Liver (tissue), 8 donors: ENCODE measurements at regions not wholly inside any gene's neighbourhood (a gene's known extent, or its start where the extent isn't known, plus 50 kb on each side); places are given as distances from the start of the nearest gene placed in this dataset.

Experiments
- DNase-seq: peaks from one replicate; pipeline ENCODE4 v3.0.0-alpha.2; 2017; ENCODE audit warnings: low spot score
- H3K27ac ChIP-seq, 2 donors: one replicate each; pipeline ENCODE4 v1.7.0; 2013; ENCODE audit warnings: inconsistent platforms in 2 of 2, low read length in 2 of 2, control low read depth in 1 of 2, low read depth in 1 of 2, mild to moderate bottlenecking in 1 of 2
- H3K27me3 ChIP-seq, 4 donors: one replicate each; pipeline versions ENCODE4 v1.6.1 to v1.7.0; 2013; ENCODE audit warnings: low read length in 3 of 4, inconsistent platforms in 1 of 4, mild to moderate bottlenecking in 1 of 4, moderate library complexity in 1 of 4; ENCODE audit not compliant: control insufficient read depth in 4 of 4, insufficient read depth in 4 of 4
- H3K36me3 ChIP-seq, 4 donors: one replicate each; pipeline versions ENCODE4 v1.6.1 to v1.7.0; 2013; ENCODE audit warnings: low read length in 3 of 4, mild to moderate bottlenecking in 3 of 4, low read depth in 1 of 4, moderate library complexity in 1 of 4; ENCODE audit not compliant: control insufficient read depth in 4 of 4, insufficient read depth in 3 of 4
- H3K4me1 ChIP-seq, 4 donors: one replicate each; pipeline versions ENCODE4 v1.6.1 to v1.7.0; 2013; ENCODE audit warnings: low read length in 3 of 4, mild to moderate bottlenecking in 3 of 4, moderate library complexity in 1 of 4; ENCODE audit not compliant: control insufficient read depth in 4 of 4, insufficient read depth in 4 of 4
- H3K4me3 ChIP-seq, 3 donors: one replicate each; pipeline versions ENCODE4 v1.6.1 to v1.7.0; 2013; ENCODE audit warnings: low read length in 3 of 3, control low read depth in 1 of 3, low read depth in 1 of 3, mild to moderate bottlenecking in 1 of 3
- H3K9ac ChIP-seq, 2 donors: one replicate each; pipeline ENCODE4 v1.7.0; 2013; ENCODE audit warnings: low read length in 2 of 2, mild to moderate bottlenecking in 2 of 2, moderate library complexity in 2 of 2, control low read depth in 1 of 2, low read depth in 1 of 2
- H3K9me3 ChIP-seq, 4 donors: one replicate each; pipeline versions ENCODE4 v1.6.1 to v1.7.0; 2013; ENCODE audit warnings: low read length in 3 of 4; ENCODE audit not compliant: control insufficient read depth in 4 of 4
- ATF3 ChIP-seq: IDR thresholded peaks from 2 replicates; pipeline ENCODE4 v1.6.1; 2016; ENCODE audit warnings: antibody characterized with exemption
- CTCF ChIP-seq: fragments of 150-350 bp; IDR thresholded peaks from 2 replicates; pipeline ENCODE4 v1.5.1; 2017; ENCODE audit warnings: improper control_type of control experiment, low read depth, low read length; ENCODE audit not compliant: missing input control
- EGR1 ChIP-seq, 2 donors: IDR thresholded peaks; 2 replicates each; pipeline ENCODE4 v1.6.1; 2016 to 2018; ENCODE audit warnings: antibody characterized with exemption in 2 of 2, low read depth in 2 of 2
- FOXA1 ChIP-seq: IDR thresholded peaks from 2 replicates; pipeline ENCODE4 v1.6.1; 2016; ENCODE audit warnings: antibody characterized with exemption
- FOXA2 ChIP-seq: IDR thresholded peaks from 2 replicates; pipeline ENCODE4 v1.6.1; 2016; ENCODE audit warnings: antibody characterized with exemption
- GABPA ChIP-seq, 2 donors: IDR thresholded peaks in 1 of 2; conservative IDR thresholded peaks in 1 of 2; 2 replicates each; pipeline ENCODE4 v1.6.1; 2016; ENCODE audit warnings: antibody characterized with exemption in 2 of 2, mild to moderate bottlenecking in 1 of 2, moderate library complexity in 1 of 2
- HNF4A ChIP-seq, 2 donors: conservative IDR thresholded peaks; 2 replicates each; pipeline ENCODE4 v1.6.1; 2016; ENCODE audit warnings: antibody characterized with exemption in 2 of 2, mild to moderate bottlenecking in 2 of 2
- HNF4G ChIP-seq: IDR thresholded peaks from 2 replicates; pipeline ENCODE4 v1.6.1; 2016; ENCODE audit warnings: antibody characterized with exemption
- JUND ChIP-seq, 2 donors: IDR thresholded peaks; 2 replicates each; pipeline ENCODE4 v1.6.1; 2016; ENCODE audit warnings: antibody characterized with exemption in 2 of 2
- MAX ChIP-seq: IDR thresholded peaks from 2 replicates; pipeline ENCODE4 v1.6.1; 2016; ENCODE audit warnings: antibody characterized with exemption
- NR2F2 ChIP-seq: IDR thresholded peaks from 2 replicates; pipeline ENCODE4 v1.6.1; 2016; ENCODE audit warnings: antibody characterized with exemption
- RAD21 ChIP-seq, 2 donors: IDR thresholded peaks; 2 replicates each; pipeline ENCODE4 v1.6.1; 2016; ENCODE audit warnings: antibody characterized with exemption in 2 of 2, mild to moderate bottlenecking in 2 of 2
- REST ChIP-seq: IDR thresholded peaks from 2 replicates; pipeline ENCODE4 v1.6.1; 2016; ENCODE audit warnings: antibody characterized with exemption, mild to moderate bottlenecking
- RXRA ChIP-seq, 2 donors: IDR thresholded peaks; 2 replicates each; pipeline ENCODE4 v1.6.1; 2017 to 2018; ENCODE audit warnings: antibody characterized with exemption in 2 of 2, mild to moderate bottlenecking in 1 of 2
- SP1 ChIP-seq: IDR thresholded peaks from 2 replicates; pipeline ENCODE4 v1.6.1; 2018; ENCODE audit warnings: antibody characterized with exemption, mild to moderate bottlenecking
- TAF1 ChIP-seq: conservative IDR thresholded peaks from 2 replicates; pipeline ENCODE4 v1.6.1; 2016; ENCODE audit warnings: antibody characterized with exemption, mild to moderate bottlenecking
- YY1 ChIP-seq: IDR thresholded peaks from 2 replicates; pipeline ENCODE4 v1.6.1; 2016; ENCODE audit warnings: antibody characterized with exemption, mild to moderate bottlenecking
- ZBTB33 ChIP-seq: IDR thresholded peaks from 2 replicates; pipeline ENCODE4 v1.6.1; 2016; ENCODE audit warnings: antibody characterized with exemption
- WGBS: extraction: QIAGEN DNeasy Blood & Tissue Kit; methylation state at CpG from one replicate; pipeline ENCODE4 v1.1.7; 2013; 5-methylcytosine and 5-hydroxymethylcytosine counted together
- donor health status: healthy.
- donor health status: healthy.
- donor health status: healthy.
- donor health status: healthy.
- donor health status: healthy.

- TF ChIP-seq REST (no peak), HNF4A (conservative IDR thresholded peaks at IDR 0.05) (no peak), ZBTB33 (no peak), MAX (no peak), RXRA (IDR thresholded peaks at IDR 0.05) (no peak)
Observed at GRCh38 chr16:65774350-65774749, 592.1 kb upstream of the CDH5 start (continued).

- no peaks in the 10 kb centered on the region for H3K27me3 ChIP-seq
- H3K9ac ChIP-seq: no peak overlapping the region
- no peaks in the 10 kb centered on the region for H3K36me3 ChIP-seq
- peaks cover 2 to 8% (median 4%) of the 10 kb centered on the region in 4 donors for H3K9me3 ChIP-seq
- WGBS: 55% methylated on average over 10 of the region's 10 CpGs
- TF ChIP-seq JUND (IDR thresholded peaks at IDR 0.05) (no peak), SP1 (no peak), FOXA1 (no peak), YY1 (no peak), CTCF (no peak), RAD21 (IDR thresholded peaks at IDR 0.05) (no peak), GABPA (IDR thresholded peaks at IDR 0.05 in 1 of 2, conservative IDR thresholded peaks at IDR 0.05 in 1 of 2) (no peak), FOXA2 (no peak), RXRA (IDR thresholded peaks at IDR 0.05) (no peak), REST (no peak), MAX (no peak), NR2F2 (no peak), HNF4G (no peak), ZBTB33 (no peak), TAF1 (no peak), EGR1 (IDR thresholded peaks at IDR 0.05; ENCODE audit: low read depth in 2 of 2) (no peak), ATF3 (no peak), HNF4A (conservative IDR thresholded peaks at IDR 0.05) (no peak)
- DNase-seq: no peak
- no peak overlapping the region for H3K4me3 ChIP-seq
- no peak overlapping the region for H3K27ac ChIP-seq
- H3K4me1 ChIP-seq: no peaks in the 10 kb centered on the region
Observed at GRCh38 chr16:65773301-65773874, 593.1 kb upstream of the CDH5 start.
